HUES64 (cell line): ENCODE measurements at regions not wholly inside any gene's neighbourhood (a gene's known extent, or its start where the extent isn't known, plus 50 kb on each side); places are given as distances from the start of the nearest gene placed in this dataset.

ENCODE experiments used
- H3K27ac ChIP-seq: 2 replicates; pipeline ENCODE4 v1.7.0; 2013; ENCODE audit warnings: low read depth, low read length, inconsistent platforms
- H3K27me3 ChIP-seq: 2 replicates; pipeline ENCODE4 v1.6.1; 2013; ENCODE audit warnings: mild to moderate bottlenecking, low read length; ENCODE audit not compliant: insufficient read depth
- H3K36me3 ChIP-seq: 2 replicates; pipeline ENCODE4 v1.6.1; 2013; ENCODE audit warnings: mild to moderate bottlenecking, low read length; ENCODE audit not compliant: insufficient read depth
- H3K4me1 ChIP-seq: 2 replicates; pipeline ENCODE4 v1.6.1; 2013; ENCODE audit warnings: mild to moderate bottlenecking, low read length, moderate library complexity; ENCODE audit not compliant: insufficient read depth
- H3K4me3 ChIP-seq: 2 replicates; pipeline ENCODE4 v1.5.1; 2013; ENCODE audit warnings: mild to moderate bottlenecking, low read length, moderate library complexity
- H3K9ac ChIP-seq: 2 replicates; pipeline ENCODE4 v1.6.1; 2013; ENCODE audit warnings: mild to moderate bottlenecking, low read depth, low read length
- H3K9me3 ChIP-seq: 2 replicates; pipeline ENCODE4 v1.6.1; 2013; ENCODE audit warnings: low read depth, low read length; ENCODE audit not compliant: insufficient read depth
- WGBS: fragments of 150-250, 120-280 bp; methylation state at CpG from one replicate; pipeline ENCODE4 v1.1.7; 2013; ENCODE audit warnings: missing lambda C conversion rate; 5-methylcytosine and 5-hydroxymethylcytosine counted together

DNA sequence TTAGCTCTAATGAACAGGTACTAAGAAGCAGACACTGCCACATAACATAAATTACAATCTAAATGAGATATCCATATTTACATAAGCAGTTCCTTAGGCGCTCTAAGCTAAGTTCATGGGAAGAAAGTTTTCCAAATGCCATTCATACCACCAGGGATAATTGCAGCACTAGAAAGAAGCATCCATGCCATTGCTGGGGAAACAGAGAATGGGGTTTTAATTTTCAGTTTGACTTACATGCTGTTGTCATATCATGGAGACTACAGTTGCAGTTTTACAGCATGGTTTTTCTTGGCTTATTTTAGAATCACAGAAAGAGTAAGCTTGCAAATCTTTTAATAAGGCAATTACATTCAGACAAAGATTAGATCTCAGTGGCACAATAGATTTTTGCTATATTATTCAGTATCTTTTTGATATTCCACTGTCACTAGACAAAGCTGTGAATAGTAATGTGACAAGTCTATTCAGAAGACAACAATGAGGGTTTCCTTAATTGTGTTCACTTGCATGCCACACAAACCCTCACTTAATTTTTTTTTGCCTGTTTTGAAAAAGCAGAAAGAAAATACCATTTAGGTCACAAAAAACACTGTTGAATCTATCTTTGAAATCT, 108.4 kb upstream of the ELAVL2 start:
- 65% methylated on average over 1 of the region's 1 CpG for WGBS
- H3K27ac ChIP-seq = no peak overlapping the region

GRCh38 chr9:23933348-23933747, 107.3 kb upstream of the ELAVL2 start:
- Histone ChIP-seq H3K9ac (no peak overlapping the region), H3K27ac (no peak overlapping the region), H3K9me3 (0 out of 2 replicates have a peak, but pooled peaks cover 3% of the 10 kb centered on the region), H3K4me1 (peaks cover 18% of the 10 kb centered on the region; the same call in 1 of the 2 replicates), H3K4me3 (no peak overlapping the region), H3K27me3 (no peaks in the 10 kb centered on the region), H3K36me3 (no peaks in the 10 kb centered on the region)
- 96% methylated on average over 2 of the region's 2 CpGs for WGBS

More for the DNA sequence above, 108.4 kb upstream of the ELAVL2 start:
- no peak overlapping the region for H3K9ac ChIP-seq
- H3K4me3 ChIP-seq = no peak overlapping the region
- no peaks in the 10 kb centered on the region for H3K36me3 ChIP-seq
- peaks cover 18% of the 10 kb centered on the region; the same call in 1 of the 2 replicates for H3K4me1 ChIP-seq
- no peaks in the 10 kb centered on the region for H3K27me3 ChIP-seq
- H3K9me3 ChIP-seq = 0 out of 2 replicates have a peak, but pooled peaks cover 3% of the 10 kb centered on the region

DNA sequence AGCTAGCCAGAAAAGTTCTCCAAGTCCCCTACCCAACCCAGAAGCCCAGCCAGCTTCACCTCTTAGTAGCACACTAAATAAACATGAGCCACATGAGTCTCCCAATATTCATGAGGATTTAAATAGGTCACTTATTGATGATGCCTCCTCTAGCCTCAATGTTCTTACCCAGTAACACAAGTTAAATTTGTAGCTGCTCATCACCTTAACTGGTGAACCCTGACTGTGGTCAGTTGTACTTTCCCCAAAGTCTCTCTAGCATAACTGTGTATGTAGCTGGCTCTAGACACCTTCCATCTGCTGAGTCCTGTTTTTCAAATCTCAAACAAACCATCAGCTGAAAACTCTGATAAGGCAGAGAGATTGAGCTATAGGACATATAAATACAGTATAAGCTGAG, 100.3 kb upstream of the ELAVL2 start:
- no peak overlapping the region for H3K9ac ChIP-seq
- H3K27ac ChIP-seq = no peak overlapping the region
- H3K36me3 ChIP-seq = no peaks in the 10 kb centered on the region
- no peak overlapping the region for H3K4me3 ChIP-seq
- no peaks in the 10 kb centered on the region for H3K4me1 ChIP-seq
- H3K27me3 ChIP-seq = no peaks in the 10 kb centered on the region
- no peaks in the 10 kb centered on the region for H3K9me3 ChIP-seq

GRCh38 chr9:23914431-23915003, 88.5 kb upstream of the ELAVL2 start:
- no peaks in the 10 kb centered on the region for H3K9me3 ChIP-seq
- H3K4me1 ChIP-seq = no peaks in the 10 kb centered on the region
- 95% methylated on average over 13 of the region's 17 CpGs for WGBS
- H3K36me3 ChIP-seq = no peaks in the 10 kb centered on the region
- H3K4me3 ChIP-seq = no peak overlapping the region
- no peak overlapping the region for H3K27ac ChIP-seq
- no peak overlapping the region for H3K9ac ChIP-seq
- H3K27me3 ChIP-seq = no peaks in the 10 kb centered on the region

DNA sequence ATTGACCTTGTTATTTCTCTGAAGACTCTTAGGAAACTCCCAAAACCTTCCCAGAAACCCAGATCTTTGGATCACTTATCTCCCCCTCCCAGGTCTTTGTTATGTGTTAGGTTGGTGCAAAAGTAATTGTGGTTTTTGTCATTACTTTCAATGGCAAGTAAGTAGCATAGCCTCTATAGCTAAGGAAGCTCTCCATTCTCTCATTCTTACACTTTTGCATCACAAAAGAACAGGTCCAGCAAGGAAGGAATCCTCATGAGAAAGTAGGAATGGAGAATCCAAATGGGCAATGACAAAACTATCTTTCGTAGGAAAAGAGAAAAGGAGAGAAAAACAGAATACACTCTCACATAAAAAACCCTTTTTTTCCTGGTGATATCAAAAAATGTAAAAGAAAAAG, 81.3 kb upstream of the ELAVL2 start:
- Histone ChIP-seq H3K9ac (no peak overlapping the region), H3K27ac (no peak overlapping the region; the same call in 1 of the 2 replicates), H3K4me3 (no peak overlapping the region), H3K4me1 (peaks cover 12% of the 10 kb centered on the region), H3K36me3 (no peaks in the 10 kb centered on the region), H3K27me3 (no peaks in the 10 kb centered on the region), H3K9me3 (no peaks in the 10 kb centered on the region)
- no CpG with 5 or more reads among the region's 1 CpG for WGBS

- no peak overlapping the region for H3K9ac ChIP-seq
- no peaks in the 10 kb centered on the region for H3K4me1 ChIP-seq
- H3K27ac ChIP-seq = no peak overlapping the region
- peaks cover 19% of the 10 kb centered on the region for H3K9me3 ChIP-seq
- no peaks in the 10 kb centered on the region for H3K36me3 ChIP-seq
- H3K27me3 ChIP-seq = no peaks in the 10 kb centered on the region
- 100% methylated on average over 1 of the region's 1 CpG for WGBS
- no peak overlapping the region for H3K4me3 ChIP-seq
Measured at GRCh38 chr9:23887781-23888180, 61.7 kb upstream of the ELAVL2 start.
